A673 (cell line): ENCODE measurements at regions not wholly inside any gene's neighbourhood (a gene's known extent, or its start where the extent isn't known, plus 50 kb on each side); places are given as distances from the start of the nearest gene placed in this dataset.
"Not testable (repeated sequence)": the region's sequence is repeated elsewhere in the genome, so short reads cannot be mapped to it uniquely, and the experiment has no call there.

Source experiments
- CTCF ChIP-seq: fragments of 300-800, 200-600 bp; sonication (generic); conservative IDR thresholded peaks from 2 replicates; pipeline ENCODE4 v1.5.1; 2017; ENCODE audit warnings: low read depth, mild to moderate bottlenecking, antibody characterized with exemption, low read length, moderate library complexity, mixed read lengths
- EZH2 ChIP-seq: fragments of 200-600 bp; sonication (generic); IDR thresholded peaks from 2 replicates; pipeline ENCODE4 v1.6.1; 2017; ENCODE audit warnings: borderline replicate concordance, low read depth, mild to moderate bottlenecking, mixed read lengths, antibody characterized with exemption, low read length; ENCODE audit not compliant: poor library complexity, severe bottlenecking

DNA sequence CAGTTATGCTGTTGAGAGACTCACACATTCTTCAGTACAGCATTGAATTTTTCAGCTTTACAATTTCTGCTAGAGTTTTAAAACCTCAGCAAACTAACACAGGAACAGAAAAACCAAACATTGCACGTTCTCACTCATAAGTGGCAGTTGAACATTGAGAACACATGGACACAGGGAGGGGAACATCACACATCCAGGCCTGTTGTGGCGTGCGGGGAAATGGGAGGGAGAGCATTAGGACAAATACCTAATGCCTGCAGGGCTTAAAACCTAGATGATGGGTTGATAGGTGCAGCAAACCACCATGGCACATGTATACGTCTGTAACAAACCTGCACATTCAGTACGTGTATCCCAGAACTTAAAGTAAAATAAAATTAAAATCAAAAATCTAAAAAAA is 270.1 kb upstream of the MME start:
- TF ChIP-seq CTCF, EZH2: not testable (repeated sequence)
